Stimulated activated CD4-positive, alpha-beta T cell treated with anti-CD3 and anti-CD28 coated beads, Interleukin-12 subunit alpha, Interleukin-12 subunit beta, amount 100 ng/mL, for 24 hours (primary cell): ENCODE measurements at regions not wholly inside any gene's neighbourhood (a gene's known extent, or its start where the extent isn't known, plus 50 kb on each side); places are given as distances from the start of the nearest gene placed in this dataset.
A peak's percentile ranks its signal among the peaks of the same experiment; 100 is the strongest.
"Not testable (repeated sequence)": the region's sequence is repeated elsewhere in the genome, so short reads cannot be mapped to it uniquely, and the experiment has no call there.

Source experiments
- DNase-seq, 2 experiments: peaks; one replicate each; pipeline ENCODE4 v3.0.0-alpha.2; 2020; ENCODE audit warnings: low read depth in 2 of 2

GRCh38 chr22:49394116-49394785, 433.4 kb downstream of the BRD1 start:
- peak in 1 of 2 experiments; percentile 6 for DNase-seq

- DNase-seq = no peak
Measured at GRCh38 chr22:49393526-49393925, 434.1 kb downstream of the BRD1 start.

GRCh38 chr22:49392841-49393510, 434.7 kb downstream of the BRD1 start:
- DNase-seq = no peak

- no peak for DNase-seq
Measured at GRCh38 chr22:49392247-49392646, 435.4 kb downstream of the BRD1 start.

GRCh38 chr22:49391436-49391835, 436.2 kb downstream of the BRD1 start:
- no peak for DNase-seq

GRCh38 chr22:49390954-49391353, 436.7 kb downstream of the BRD1 start:
- no peak for DNase-seq

- DNase-seq = not testable (repeated sequence)
Measured at GRCh38 chr22:49383909-49384308, 443.8 kb downstream of the BRD1 start.

- no peak for DNase-seq
Measured at GRCh38 chr22:49382451-49382735, 445.3 kb downstream of the BRD1 start.

- no peak for DNase-seq
Measured at GRCh38 chr22:49381595-49382450, 445.9 kb downstream of the BRD1 start.

GRCh38 chr22:49380828-49381114, 446.9 kb downstream of the BRD1 start:
- DNase-seq = no peak

- DNase-seq = no peak
Measured at GRCh38 chr22:49380095-49380827, 447.4 kb downstream of the BRD1 start.

- no peak for DNase-seq
Measured at GRCh38 chr22:49377306-49377705, 450.4 kb downstream of the BRD1 start.

GRCh38 chr22:49373801-49374226, 453.9 kb downstream of the BRD1 start:
- DNase-seq = no peak

- no peak for DNase-seq
Measured at GRCh38 chr22:49373289-49373666, 454.4 kb downstream of the BRD1 start.

- DNase-seq = no peak
Measured at GRCh38 chr22:49372530-49373288, 455.0 kb downstream of the BRD1 start.

GRCh38 chr22:49372111-49372529, 455.6 kb downstream of the BRD1 start:
- DNase-seq = no peak

- no peak for DNase-seq
Measured at GRCh38 chr22:49371325-49372110, 456.2 kb downstream of the BRD1 start.

GRCh38 chr22:49370627-49371301, 456.9 kb downstream of the BRD1 start:
- no peak for DNase-seq

GRCh38 chr22:49369726-49370626, 457.7 kb downstream of the BRD1 start:
- DNase-seq = no peak
